HG03354 (cell line): ENCODE measurements at regions not wholly inside any gene's neighbourhood (a gene's known extent, or its start where the extent isn't known, plus 50 kb on each side); places are given as distances from the start of the nearest gene placed in this dataset.
"Not testable (repeated sequence)": the region's sequence is repeated elsewhere in the genome, so short reads cannot be mapped to it uniquely, and the experiment has no call there.

ENCODE experiments used
- ATAC-seq: cut with Tn5 transposase; IDR thresholded peaks from one replicate; pipeline ENCODE4 v1.9.1; 2021; ENCODE audit warnings: mild to moderate bottlenecking; ENCODE audit not compliant: unreplicated experiment, poor library complexity, severe bottlenecking

DNA sequence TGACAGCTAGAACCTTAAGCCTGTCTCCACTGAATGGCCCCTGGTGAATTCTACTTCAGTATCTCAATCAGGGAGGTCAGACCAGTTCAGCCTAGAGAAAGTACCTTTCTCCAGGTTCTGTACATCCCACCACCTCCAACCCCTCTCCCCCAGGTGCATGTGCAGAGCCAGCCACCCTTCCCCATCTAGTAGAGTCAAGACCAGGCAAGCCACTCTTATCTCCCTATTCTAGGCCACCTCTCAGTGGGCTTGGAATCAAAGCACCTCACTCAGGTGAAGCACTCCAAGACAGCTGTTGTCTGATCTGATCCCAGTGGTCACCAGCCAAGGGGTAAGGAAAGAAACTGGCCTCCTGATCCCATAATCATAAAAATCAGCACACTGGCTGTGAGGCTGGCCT lies 340.9 kb downstream of the BCL11B start:
- no peak for ATAC-seq

DNA sequence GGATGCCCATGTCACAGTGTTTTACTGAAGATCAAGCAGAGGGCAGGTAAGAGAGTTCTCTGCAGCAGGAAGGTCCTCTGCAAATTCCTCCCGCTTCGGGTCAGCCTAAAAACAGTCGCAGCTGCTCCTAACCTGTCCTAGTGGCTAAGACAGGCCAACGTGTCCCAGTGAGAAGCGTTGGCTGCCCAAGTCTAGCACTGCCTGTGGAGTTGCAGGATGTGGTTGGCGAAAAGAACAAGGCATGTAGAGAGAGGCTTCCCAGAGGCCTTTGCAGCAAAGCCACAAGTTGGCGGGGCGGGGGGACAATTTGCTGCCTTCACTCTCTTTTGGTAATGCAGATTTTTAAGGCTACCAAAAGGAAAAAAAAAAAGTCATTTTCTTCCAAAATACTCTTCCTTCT lies 340.1 kb downstream of the BCL11B start:
- ATAC-seq, result no peak

DNA sequence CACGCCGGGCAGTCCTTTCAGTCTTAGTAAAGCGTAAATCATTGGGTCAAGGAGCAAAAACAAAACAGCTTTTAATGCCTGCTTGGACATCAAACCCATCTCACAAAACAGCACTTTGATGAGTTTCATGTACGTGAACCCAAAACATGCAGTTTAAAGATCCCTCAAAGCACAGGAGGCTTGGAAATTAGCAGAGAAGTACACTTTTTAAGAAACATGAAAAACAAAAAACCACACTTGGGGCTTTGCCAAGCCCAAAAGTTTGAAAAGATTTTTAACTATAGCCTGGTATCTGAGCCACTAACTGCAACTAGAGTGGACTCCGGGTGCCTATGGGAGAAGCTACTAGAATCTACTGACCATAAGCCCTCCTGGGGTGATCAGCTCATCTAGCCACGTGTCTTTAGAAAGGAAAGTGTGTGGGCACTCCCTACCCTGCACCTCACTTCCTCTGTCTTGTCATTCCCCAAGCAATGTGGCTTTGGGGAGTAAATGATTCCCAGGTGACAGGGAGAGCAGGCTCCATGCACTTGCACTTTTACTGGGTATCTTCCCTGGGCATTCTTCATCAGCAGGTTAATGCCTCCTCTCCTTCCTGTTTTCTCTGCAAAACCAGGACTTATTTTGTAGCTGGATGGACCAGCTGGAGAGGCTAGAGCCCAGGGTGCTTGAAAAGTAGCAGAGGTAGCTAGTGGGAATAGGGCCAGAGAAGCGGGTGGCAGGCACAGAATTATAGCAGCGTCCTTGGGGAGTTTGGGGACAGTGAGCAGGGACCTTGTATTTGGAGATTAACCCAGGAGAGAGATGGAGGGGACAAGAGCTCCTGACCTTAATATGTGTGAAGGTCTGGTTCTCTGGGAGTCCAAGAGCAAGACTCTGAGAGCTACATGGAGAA lies 339.3 kb downstream of the BCL11B start:
- ATAC-seq, result no peak

DNA sequence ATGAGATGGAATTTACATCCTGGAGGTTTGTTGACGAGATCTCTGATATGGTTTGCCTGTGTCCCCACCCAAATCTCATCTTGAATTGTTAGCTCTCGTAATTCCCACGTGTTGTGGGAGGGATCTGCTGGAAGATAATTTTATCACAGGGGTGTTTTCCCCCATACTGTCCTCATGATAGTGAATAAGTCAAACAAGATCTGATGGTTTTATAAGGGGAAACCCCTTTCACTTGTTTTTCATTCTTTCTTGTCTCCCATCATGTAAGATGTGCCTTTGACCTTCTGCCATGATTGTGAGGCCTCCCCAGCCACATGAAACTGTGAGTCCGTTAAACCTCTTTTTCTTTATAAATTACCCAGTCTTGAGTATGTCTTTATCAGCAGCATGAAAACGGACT lies 337.4 kb downstream of the BCL11B start:
- ATAC-seq, result not testable (repeated sequence)

DNA sequence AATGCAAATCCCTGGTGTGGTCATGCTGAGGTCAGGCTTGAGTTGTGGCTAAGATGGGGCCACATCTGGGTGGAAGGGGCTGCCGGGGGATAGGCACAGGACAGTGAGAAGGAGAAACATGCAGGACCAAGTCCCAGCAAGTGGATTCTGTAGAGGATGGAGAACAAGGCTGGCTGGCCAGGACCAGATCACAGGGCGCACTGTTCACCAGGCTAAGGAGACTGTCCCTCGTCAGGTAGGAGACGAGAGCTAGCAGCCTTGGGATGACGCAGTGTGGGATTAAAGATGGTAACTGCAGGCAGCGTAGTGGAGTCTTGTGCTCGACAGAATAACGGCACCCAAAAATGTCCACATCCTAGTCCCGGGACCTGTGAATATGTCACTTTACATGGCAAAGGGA lies 336.1 kb downstream of the BCL11B start:
- no peak for ATAC-seq

DNA sequence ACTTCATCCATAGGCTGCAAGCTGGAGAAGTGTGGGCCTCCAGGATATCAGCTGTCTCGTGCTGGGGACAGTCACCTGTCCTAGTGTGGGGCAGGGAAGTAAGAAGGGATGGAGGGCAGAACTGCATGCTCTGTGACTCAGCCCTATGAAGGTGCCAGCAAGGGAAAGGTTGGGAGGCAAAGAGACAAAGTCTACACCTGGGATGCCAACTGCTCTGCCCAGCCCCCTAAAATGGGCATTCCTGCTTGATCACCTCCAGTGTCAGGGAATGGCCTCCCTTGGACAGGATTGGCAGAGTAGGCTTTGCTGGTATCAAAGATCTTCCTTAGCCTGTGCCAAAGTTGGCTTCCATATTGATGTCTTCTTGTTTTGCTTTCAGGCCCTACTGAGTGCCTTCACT lies 335.0 kb downstream of the BCL11B start:
- ATAC-seq, result no peak

DNA sequence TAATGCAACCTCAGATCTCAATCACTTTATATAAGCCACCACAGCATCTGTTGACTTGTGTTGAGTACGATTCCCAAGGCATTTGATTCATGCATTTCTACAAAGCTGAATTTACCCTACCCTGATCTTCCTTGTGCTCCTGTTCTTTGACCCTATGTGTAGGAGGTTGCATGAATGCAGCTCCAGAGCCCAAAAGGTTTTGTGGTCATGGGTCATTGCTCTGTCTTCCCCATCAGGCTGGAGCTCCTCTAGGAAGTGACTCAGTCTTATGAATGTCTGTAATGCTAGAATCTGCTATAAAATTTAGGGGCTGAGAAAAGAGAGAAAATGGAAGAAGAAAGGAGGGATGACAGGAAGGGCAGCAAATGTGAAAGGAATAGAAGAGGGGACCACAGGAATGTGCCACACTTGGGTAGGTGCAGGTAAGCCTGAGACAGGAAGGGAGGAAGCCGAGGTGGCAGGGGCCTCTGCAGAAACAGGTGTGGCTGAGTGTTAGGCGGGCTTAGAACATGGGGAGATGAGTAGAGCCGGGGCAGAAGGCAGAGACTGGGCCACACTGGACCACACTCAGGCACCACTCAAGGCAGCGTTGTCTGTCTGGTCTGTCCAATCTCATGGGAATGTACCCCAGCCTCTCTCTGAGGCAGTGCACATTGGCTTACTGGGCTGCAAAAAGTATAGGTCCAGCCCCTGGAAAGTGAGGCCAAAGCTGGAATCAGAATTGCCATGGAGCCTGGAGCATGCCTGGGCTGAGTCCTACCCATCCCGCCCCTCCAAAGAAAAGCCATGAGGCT lies 334.1 kb downstream of the BCL11B start:
- ATAC-seq, result no peak

DNA sequence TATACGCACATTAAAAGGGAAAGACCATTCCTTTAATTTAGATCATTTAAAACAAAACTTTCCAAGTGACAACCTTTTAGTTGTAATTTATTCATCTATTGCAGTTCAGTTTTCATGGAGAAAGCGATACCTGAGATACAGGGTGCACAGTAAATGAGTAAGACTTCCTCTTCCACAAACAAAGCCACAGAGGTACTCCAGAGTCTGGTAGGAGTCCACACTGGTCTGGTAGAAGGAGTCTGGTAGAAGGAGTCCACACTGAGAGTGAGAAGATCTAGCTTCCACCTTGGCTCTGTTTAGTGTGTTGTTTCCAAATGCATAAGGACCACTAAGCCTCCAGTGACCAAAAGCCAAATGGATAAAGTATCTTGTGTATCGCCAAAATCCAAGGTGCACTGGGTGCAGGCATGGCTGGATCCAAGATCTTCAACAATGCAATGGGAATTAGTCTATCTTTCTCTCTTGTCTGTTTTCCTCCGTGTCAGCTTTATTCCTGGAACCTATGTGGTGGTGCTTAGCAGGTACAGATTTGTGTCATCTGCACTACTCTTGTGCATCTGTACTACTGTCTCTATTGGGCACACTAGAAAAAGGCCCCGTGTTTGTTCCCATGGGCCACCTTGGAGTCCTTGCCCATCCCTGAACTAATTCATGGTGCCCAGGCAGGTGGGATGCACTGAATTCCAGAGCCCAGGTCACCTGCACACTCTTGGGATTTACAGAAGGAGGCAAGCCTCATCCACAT lies 331.1 kb downstream of the BCL11B start:
- ATAC-seq, result no peak

DNA sequence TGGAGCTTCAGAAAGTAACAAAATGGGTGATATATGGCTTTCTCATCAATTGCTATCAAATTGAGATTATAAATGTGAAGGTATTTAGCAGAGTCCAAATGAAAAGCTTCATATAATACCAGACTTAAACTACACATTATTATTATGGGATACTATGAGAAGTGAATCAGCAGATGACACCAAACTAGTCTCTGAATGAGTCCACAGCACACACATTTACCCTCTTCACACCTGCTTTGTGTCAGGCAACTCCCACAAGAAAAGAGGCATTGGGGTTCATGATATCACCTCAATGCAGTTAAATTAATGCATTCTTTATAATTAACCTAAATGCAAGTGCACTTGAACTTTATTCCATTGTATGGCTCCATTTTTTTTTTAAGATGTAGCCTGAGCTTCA lies 330.5 kb downstream of the BCL11B start:
- no peak for ATAC-seq

DNA sequence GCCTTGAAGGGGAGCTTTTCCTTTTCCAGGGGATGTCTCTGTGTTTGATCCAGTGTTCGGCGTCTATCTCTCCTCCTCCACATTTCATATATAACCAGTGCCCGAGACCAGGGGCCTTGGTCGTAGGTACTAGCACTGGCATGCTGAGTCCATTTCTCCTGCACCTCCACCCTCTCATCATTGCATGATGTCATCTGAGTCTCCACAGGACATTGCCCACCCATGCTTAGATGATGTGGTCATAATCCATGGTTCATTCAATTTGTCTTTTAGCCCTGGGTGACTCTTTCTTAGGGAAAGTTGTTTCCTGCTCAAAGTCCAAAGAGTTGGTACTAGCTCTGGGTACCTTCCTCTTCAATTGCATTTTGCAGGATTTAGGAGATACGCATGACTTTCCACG lies 328.1 kb downstream of the BCL11B start:
- no peak for ATAC-seq

DNA sequence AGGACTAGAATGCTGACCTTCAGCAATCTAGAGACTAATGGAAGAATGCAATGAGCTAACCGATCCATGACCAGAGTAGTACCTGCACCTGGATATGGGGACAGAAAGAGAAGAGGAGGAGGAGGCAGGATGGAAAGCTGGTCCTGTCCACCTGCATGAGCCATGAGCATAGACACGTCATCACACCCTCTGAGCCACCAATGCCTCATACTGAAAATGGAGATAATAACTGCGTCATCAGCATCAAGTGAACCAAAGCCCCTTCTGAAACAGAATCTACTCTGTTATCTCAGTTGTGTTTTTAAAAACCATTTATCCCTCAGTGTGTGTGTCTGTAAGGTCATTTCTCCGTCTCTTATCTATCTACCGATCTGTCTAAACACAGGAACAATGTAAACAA lies 327.0 kb downstream of the BCL11B start:
- ATAC-seq, result no peak

DNA sequence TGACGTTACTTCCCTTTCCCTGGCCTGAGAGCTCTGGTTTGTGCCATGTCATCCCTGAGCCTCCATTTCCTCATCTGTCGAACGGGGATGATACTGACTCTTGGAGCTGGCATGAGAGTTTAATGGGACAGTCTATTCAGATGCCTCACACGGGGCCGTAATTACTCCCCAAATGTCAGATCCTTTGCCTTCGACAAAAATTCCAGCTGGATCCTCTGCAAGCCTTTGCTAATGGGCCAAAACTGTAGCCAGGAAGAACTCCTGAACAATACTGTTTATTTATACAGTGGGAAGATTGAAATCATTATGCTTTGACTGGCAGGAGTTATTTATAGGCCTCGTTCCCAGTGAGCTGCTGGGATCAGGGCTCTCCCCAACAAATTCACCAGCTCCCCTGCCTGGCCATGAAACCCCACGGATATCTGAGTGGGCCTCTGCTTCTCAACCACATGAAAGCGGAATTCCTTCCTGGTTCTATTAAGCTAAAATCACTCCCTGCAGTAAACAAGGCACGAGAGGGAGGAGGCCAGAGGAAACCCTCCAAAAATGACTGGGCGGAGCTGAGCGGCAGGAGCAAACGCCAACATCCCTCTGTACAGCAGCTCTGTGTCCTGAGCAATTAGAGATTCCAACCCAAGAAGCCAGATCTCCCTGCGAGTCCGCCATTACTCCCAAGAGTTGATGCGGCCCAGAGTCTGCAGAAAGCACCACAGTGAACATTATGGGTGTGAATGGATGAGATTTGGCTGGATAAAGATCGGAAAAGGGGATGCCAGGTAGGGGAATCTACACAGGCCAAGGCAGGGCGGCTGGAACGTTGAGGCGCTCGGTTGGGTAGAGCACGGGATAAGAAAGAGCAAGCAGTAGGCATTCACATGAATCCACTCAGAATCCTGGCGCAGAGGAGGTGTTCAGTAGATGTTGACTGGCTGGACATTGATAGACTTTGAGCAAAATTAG lies 326.1 kb downstream of the BCL11B start:
- ATAC-seq, result no peak

DNA sequence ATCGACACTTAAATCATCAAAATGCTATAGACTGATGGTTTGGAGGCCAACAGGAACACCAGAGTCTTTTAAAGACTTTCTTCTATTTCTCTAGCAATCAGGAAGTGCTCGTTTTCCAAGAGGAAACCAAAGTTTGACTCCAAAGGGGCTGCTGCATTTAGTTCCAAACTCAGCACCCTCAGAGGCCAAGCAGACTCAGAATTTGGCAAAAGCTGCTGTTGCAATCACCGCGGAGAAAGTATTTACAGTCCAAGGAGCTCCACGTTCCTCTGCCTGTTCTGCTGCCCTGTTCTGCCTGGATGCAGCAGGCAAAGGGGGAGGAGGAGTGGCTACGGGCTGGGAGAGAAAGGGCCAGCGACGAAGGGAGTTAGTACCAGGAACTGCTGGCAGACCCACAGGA lies 325.1 kb downstream of the BCL11B start:
- ATAC-seq, result no peak

DNA sequence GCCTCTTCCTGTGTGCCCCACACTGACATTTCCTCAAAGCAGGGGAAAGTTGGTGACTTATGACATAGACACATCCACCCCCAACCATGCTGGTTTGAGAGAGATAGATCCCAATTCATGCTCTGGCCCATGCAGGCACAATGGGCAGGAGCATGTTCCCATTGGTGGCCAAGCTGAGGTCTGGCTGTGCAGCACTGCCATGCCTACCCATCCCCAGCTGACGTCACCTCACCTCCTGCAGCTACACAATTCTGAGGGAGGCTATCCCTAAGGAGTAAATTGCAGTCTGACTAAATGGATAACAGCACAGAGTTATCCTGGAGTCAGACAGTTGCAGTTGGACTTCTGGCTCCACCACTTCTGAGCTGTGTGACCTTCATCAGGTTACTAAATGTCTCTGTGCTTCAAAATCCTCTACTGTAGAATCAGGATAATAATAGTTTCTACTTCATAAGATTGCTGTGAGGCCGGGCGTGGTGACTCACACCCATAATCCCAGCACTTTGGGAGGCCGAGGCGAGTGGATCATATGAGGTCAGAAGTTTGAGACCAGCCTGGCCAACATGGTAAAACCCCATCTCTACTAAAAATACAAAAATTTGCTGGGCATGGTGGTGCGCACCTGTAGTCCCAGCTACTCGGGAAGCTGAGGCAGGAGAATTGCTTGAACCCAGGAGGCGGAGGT lies 323.9 kb downstream of the BCL11B start:
- ATAC-seq, result no peak

DNA sequence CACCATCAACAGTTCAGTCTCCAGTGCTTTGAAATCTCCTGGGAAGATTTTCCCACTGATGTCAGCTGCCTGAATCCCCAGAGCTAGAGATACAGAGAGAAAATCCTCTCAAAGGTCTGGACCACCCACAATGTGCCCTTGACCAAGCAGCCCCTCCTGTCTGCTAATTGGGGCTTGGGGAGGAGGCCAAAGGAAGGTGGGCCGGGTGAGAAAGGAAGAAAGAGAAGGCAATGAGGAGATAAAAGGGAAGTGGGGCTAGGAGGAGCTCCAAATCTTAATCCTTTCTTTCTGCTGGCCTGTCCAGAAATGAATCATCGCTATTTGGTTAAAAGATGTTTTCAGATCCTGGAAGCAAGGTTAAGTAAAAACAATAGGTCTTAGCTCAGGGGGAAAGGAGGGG lies 322.9 kb downstream of the BCL11B start:
- ATAC-seq, result no peak

DNA sequence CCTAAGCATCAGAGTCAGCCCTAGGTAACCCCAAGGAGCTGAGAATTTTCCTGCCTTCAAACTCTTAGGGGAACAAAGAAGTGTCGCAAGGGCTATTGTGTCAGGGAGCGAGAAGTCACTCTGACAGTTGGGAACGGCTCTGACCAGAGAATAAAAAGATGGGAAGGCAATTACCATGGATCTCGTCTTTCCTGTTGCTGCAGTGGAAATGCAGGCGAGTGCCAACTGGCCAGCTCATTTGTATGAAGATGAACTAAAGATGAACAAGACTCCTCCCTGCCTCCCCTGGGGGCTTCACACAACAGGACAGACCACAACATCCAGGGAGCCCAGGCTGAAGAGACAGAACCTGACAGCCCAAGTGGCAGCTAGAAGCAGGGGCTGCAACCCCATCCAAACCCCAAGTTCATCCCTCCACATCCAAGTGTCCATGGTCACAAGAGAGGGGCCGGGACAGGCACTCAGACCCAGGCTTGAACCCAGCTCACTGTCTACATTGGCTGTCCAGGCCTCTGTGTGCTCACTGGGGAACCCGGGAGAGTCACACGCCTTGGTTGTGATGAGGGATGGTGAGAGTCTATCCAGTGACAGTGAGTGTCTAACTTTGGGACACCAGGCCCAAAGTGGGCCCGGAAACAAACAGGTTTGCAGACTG lies 322.4 kb downstream of the BCL11B start:
- ATAC-seq, result no peak

DNA sequence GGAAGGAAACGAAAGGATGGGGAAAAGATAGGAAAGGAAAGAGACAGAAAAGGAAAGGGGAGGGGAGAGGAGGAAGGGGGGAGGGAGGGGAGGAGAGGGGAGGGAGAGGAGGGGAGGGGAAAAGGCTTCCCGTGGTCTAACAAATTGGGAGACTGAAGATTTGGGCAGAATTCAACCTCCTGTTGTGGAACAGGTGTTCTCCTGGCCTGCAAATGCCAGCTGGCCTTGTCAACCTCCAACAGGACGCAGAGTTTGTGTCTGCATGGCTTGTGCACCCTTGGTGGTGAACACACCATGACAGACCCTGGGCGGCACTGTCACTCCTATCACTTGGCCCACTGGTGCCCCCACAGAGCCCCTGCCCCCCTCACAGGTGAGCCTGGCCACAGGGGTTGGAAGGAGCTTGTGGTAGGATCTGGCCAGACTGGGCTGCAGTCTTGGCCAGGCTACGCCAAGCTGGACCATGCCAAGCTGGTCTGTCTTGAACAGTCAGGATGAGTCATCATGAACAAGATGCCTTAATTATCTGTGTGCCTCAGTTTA lies 321.6 kb downstream of the BCL11B start:
- ATAC-seq, result no peak

DNA sequence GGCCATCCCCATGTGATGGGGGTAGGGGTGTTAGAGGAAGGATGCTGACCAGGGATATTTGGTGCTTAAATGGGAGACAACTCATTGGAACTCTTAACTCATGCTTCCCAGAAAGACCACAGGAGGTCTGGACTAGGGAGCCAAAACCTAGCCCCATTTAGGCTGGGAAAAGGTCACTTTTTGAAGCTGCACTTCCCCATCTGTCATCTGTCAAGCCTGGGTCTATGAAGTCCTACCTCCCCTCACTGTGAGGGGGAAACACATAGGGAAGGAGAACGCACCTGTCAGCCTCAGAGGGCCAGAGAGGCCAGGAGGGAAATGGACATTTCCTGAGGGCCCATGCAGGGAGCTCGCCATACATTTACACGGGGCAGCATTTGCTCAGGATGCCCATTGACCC lies 321.0 kb downstream of the BCL11B start:
- no peak for ATAC-seq
